Stomach (tissue), 8 donors: ENCODE measurements at regions not wholly inside any gene's neighbourhood (a gene's known extent, or its start where the extent isn't known, plus 50 kb on each side); places are given as distances from the start of the nearest gene placed in this dataset.

Source experiments
- DNase-seq, 2 donors: peaks; one replicate each; pipeline versions ENCODE4 v3.0.0 to v3.0.0-alpha.2; 2013 to 2019
- H3K27ac ChIP-seq, 5 donors: fragments of 200-600 bp in 4 of 5; sonication (generic) in 4 of 5; one replicate each; pipeline ENCODE4 v1.5.1; 2013 to 2019; ENCODE audit warnings: mild to moderate bottlenecking in 1 of 5, moderate library complexity in 1 of 5
- H3K27me3 ChIP-seq, 3 donors: fragments of 200-600 bp; sonication (generic); one replicate each; pipeline ENCODE4 v1.5.1; 2017 to 2019; ENCODE audit warnings: mixed run types in 1 of 3
- H3K36me3 ChIP-seq, 4 donors: fragments of 200-600 bp; sonication (generic); 1 replicate in 3 of 4; 2 replicates in 1 of 4; pipeline ENCODE4 v1.5.1; 2016 to 2019
- H3K4me1 ChIP-seq, 4 donors: fragments of 200-600 bp; sonication (generic); one replicate each; pipeline ENCODE4 v1.5.1; 2016 to 2019
- H3K4me3 ChIP-seq, 4 donors: fragments of 200-600 bp; sonication (generic) in 3 of 4; one replicate each; pipeline ENCODE4 v1.5.1; 2016 to 2019; ENCODE audit warnings: mild to moderate bottlenecking in 1 of 4
- H3K9me3 ChIP-seq, 4 donors: fragments of 200-600 bp; sonication (generic); one replicate each; pipeline ENCODE4 v1.5.1; 2016 to 2019
- CTCF ChIP-seq, 7 experiments: fragments of 450-650 bp in 4 of 7; fragments of 200-600 bp in 3 of 7; sonication (generic) in 3 of 7; IDR thresholded peaks; one replicate each; pipeline ENCODE4 v1.5.1; 2016 to 2019; ENCODE audit warnings: antibody characterized with exemption in 7 of 7, control low read depth in 2 of 7, mild to moderate bottlenecking in 1 of 7
- EP300 ChIP-seq: sonication (generic); formaldehyde crosslinking; IDR thresholded peaks from one replicate; pipeline ENCODE4 v1.6.1; 2017; ENCODE audit warnings: antibody characterized with exemption
- POLR2A ChIP-seq, 4 donors: fragments of 450-650 bp; IDR thresholded peaks; one replicate each; pipeline ENCODE4 v1.6.1; 2016; ENCODE audit warnings: antibody characterized with exemption in 4 of 4, control low read depth in 2 of 4, mild to moderate bottlenecking in 1 of 4, moderate library complexity in 1 of 4
- POLR2AphosphoS5 ChIP-seq, 3 donors: sonication (generic); formaldehyde crosslinking; IDR thresholded peaks; one replicate each; pipeline ENCODE4 v1.6.1; 2016; ENCODE audit warnings: antibody characterized with exemption in 3 of 3
- WGBS, 5 donors: extraction: QIAGEN DNeasy Blood & Tissue Kit in 3 of 5; methylation state at CpG; one replicate each; pipeline versions ENCODE4 v1.1.5 to v1.1.7; 2013 to 2018; 5-methylcytosine and 5-hydroxymethylcytosine counted together
- intact Hi-C: fragments of 100-400 bp; cut with DNase I; formaldehyde crosslinking; loops from one replicate; pipeline ENCODE4 v1.15.1; 2023; ENCODE audit warnings: low total_unique reads
- donor health status: healthy with polysubstance abuse.
- donor health status: Bipolar disorder and iron deficiency.
- donor health status: healthy.

GRCh38 chr10:8990280-8990987 lies 935.9 kb downstream of the GATA3 start:
- intact Hi-C loops = no loop called here
- TF ChIP-seq EP300 = no peak
- no peak for DNase-seq
- no peaks in the 10 kb centered on the region for H3K27me3 ChIP-seq
- no peak overlapping the region for H3K27ac ChIP-seq
- 50 to 61% (median 58%) methylated on average over 3 of the region's 3 CpGs for WGBS, 5 donors
- H3K36me3 ChIP-seq = no peaks in the 10 kb centered on the region
- no peak overlapping the region for H3K4me3 ChIP-seq
- H3K4me1 ChIP-seq = no peaks in the 10 kb centered on the region
- H3K9me3 ChIP-seq = no peaks in the 10 kb centered on the region

DNA sequence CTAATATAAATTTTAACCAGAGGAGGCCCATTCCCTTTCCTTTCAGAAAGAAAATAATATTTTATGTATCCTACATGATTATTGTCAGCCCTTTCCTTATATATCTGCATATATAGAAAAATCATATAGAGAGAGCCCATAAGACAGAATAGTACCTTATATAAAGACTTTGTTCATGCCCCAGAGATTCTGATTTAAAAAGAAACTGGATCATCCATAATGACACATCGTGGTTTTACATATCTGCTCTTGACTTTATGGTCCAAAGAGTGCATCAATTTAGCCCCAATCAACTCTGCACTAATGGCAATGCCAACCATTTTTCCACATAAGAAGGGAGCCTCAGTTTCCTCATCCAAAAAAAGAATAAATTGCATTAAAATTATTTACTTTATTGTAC lies 937.5 kb downstream of the GATA3 start:
- intact Hi-C loops = no loop called here
- H3K27ac ChIP-seq = no peak overlapping the region
- no peaks in the 10 kb centered on the region for H3K27me3 ChIP-seq
- no peak for DNase-seq
- H3K4me1 ChIP-seq = no peaks in the 10 kb centered on the region
- no peak overlapping the region for H3K4me3 ChIP-seq
- no peaks in the 10 kb centered on the region for H3K9me3 ChIP-seq
- no peaks in the 10 kb centered on the region for H3K36me3 ChIP-seq
- WGBS, 5 donors = 70 to 93% (median 73%) methylated on average over 1 of the region's 1 CpG
- TF ChIP-seq CTCF (IDR thresholded peaks at IDR 0.05) = no peak
- no peak for TF ChIP-seq POLR2A (IDR thresholded peaks at IDR 0.05)
- no peak for TF ChIP-seq POLR2AphosphoS5 (IDR thresholded peaks at IDR 0.05)
- TF ChIP-seq EP300 = no peak

GRCh38 chr10:8993864-8994263 lies 939.4 kb downstream of the GATA3 start:
- 59 to 70% (median 64%) methylated on average over 8 of the region's 8 CpGs for WGBS, 5 donors
- DNase-seq = no peak
- Histone ChIP-seq H3K9me3 (no peaks in the 10 kb centered on the region), H3K4me1 (no peaks in the 10 kb centered on the region), H3K27ac (no peak overlapping the region), H3K36me3 (no peaks in the 10 kb centered on the region), H3K27me3 (no peaks in the 10 kb centered on the region), H3K4me3 (no peak overlapping the region)
- no peak for TF ChIP-seq EP300
- TF ChIP-seq POLR2AphosphoS5 (IDR thresholded peaks at IDR 0.05) = no peak
- no peak for TF ChIP-seq CTCF (IDR thresholded peaks at IDR 0.05)
- no peak for TF ChIP-seq POLR2A (IDR thresholded peaks at IDR 0.05)
- intact Hi-C loops = no loop called here

- H3K4me3 ChIP-seq = no peak overlapping the region
- DNase-seq = no peak
- intact Hi-C loops = no loop called here
- no peaks in the 10 kb centered on the region for H3K9me3 ChIP-seq
- H3K27me3 ChIP-seq = no peaks in the 10 kb centered on the region
- H3K27ac ChIP-seq = no peak overlapping the region
- no peaks in the 10 kb centered on the region for H3K4me1 ChIP-seq
- no peaks in the 10 kb centered on the region for H3K36me3 ChIP-seq
- TF ChIP-seq EP300 = no peak
- TF ChIP-seq CTCF (IDR thresholded peaks at IDR 0.05) = no peak
- TF ChIP-seq POLR2AphosphoS5 (IDR thresholded peaks at IDR 0.05) = no peak
- no peak for TF ChIP-seq POLR2A (IDR thresholded peaks at IDR 0.05)
These were observed 944.3 kb downstream of the GATA3 start for GRCh38 chr10:8998751-8999150.

DNA sequence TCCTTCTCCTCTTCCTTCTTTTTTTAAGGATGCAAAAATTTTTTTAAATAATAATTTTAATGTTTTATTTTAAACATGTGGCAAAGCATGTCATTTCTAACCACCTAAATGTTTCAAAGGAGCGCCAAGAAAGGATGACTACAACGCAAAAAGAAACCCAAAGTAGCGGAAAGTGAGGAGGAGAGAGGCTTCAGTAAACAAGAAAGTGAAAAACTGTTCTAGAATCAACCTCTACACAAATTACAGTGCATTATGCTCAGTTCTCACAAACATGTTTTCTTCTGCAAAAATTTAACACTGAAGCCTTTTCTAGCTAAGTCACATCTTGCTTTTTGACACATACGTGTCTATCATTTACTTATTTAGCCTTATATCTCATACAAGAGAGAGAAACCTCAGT lies 948.6 kb downstream of the GATA3 start:
- Histone ChIP-seq H3K36me3 (no peaks in the 10 kb centered on the region), H3K4me1 (no peaks in the 10 kb centered on the region), H3K9me3 (no peaks in the 10 kb centered on the region), H3K27ac (no peak overlapping the region), H3K27me3 (no peaks in the 10 kb centered on the region), H3K4me3 (no peak overlapping the region)
- TF ChIP-seq EP300 = no peak
- no peak for TF ChIP-seq POLR2AphosphoS5 (IDR thresholded peaks at IDR 0.05)
- no peak for TF ChIP-seq POLR2A (IDR thresholded peaks at IDR 0.05)
- no peak for TF ChIP-seq CTCF (IDR thresholded peaks at IDR 0.05)
- DNase-seq = no peak
- intact Hi-C loops = no loop called here
- WGBS, 5 donors = 85 to 90% (median 87%) methylated on average over 4 of the region's 4 CpGs
